Smooth muscle cell of the brain vasculature (primary cell): ENCODE measurements at regions not wholly inside any gene's neighbourhood (a gene's known extent, or its start where the extent isn't known, plus 50 kb on each side); places are given as distances from the start of the nearest gene placed in this dataset.

Experiments used
- DNase-seq: peaks from one replicate; pipeline ENCODE4 v3.0.0-alpha.2; 2012; ENCODE audit warnings: low read depth, low spot score

DNA sequence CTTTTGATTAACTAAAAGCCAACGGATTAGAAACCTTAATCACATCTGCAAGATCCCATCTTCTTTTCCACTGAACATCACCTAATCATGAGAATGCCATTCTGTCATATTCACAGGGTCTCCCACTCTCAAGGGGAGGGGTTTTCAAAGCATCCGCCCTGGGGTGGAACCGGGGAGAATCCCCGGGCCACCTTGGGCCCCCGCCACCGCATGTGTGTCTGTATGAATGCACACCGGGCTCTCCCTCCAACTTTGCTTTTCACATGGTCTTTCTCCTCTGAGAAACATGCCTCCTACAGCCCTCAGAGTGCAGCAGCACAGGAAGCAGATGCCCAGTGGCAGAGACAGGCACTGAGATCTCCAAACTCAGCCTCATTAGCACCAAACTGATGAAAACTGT is 233.2 kb upstream of the PPP2R2D start:
- DNase-seq = no peak

DNA sequence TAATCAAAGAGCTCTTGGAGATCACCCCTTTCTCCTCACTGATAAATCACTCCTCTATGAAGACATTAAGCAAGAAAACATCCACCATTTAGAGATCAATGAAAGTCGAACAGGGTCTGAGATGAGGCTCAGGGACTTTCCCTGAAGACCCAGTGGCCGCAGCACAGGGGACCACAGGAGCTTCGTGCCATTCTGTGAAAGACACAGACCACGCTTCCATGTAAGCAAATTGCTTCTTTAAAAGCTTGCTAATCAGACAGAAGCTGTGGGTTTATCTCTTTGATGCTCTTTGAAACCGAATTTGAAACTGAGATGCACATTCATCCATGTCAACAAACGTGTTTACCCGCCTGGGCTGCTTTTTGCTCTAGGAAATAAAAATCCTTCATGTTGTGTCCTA is 231.9 kb upstream of the PPP2R2D start:
- no peak for DNase-seq

DNA sequence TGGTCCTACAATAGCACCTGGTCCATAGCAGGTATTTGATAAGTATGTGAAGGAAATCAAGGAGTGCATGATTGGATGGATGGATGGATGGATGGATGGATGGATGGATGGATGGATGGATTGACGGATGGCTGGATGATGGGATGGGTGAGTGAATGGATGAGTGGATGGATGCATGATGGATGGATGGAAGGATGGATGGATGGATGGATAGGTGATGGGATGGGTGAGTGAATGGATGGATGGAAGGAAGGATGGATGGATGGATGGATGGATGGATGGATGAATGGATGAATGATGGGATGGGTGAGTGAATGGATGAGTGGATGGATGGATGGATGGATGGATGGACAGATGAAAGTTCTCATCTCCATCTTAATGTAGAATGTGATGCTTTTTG is 231.0 kb upstream of the PPP2R2D start:
- no peak for DNase-seq

DNA sequence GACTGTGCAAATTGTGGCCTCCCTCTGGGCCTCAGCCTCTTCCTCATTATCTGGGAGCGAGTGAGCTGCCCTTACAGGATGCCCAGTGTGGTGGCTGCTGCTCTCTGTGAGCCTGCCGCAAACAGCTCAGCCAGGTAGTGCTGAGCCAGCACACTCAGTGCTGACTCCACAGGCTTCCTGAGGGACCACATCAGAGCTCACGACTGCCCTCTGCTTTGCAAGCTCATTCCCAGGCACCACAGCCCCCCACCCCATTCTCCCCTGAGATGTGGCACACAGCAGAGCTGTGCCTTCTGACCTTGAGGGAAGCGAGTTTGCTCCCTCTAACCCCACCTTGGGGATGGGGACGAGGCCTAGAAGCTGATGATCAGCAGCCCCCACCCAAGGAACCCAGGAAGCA is 230.5 kb upstream of the PPP2R2D start:
- DNase-seq = no peak

GRCh38 chr10:131673396-131673795 is 227.4 kb upstream of the PPP2R2D start:
- DNase-seq = no peak

GRCh38 chr10:131674130-131674529 is 226.7 kb upstream of the PPP2R2D start:
- no peak for DNase-seq

DNA sequence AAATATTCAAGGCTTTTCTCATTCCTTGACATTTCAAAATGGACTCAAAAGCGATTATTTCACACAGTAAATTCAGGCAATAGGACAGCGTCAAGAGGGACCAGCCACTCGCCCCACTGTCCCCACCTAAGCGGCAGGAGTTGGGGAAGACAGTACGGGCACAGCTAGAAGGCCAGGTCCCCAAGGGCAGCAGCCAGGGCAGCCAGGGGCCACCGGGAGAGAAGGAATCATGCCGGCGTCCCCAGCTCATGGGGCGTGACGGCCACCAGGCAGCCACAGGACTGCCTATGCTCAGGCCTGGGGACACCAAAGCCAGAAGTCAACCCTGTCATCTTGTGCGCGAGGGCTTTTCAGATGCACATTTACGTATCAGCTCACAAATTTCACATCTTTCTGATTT is 225.7 kb upstream of the PPP2R2D start:
- no peak for DNase-seq

- no peak for DNase-seq
These were observed 224.6 kb upstream of the PPP2R2D start for GRCh38 chr10:131676046-131676799.

- DNase-seq = no peak
These were observed 223.9 kb upstream of the PPP2R2D start for GRCh38 chr10:131676800-131677421.

DNA sequence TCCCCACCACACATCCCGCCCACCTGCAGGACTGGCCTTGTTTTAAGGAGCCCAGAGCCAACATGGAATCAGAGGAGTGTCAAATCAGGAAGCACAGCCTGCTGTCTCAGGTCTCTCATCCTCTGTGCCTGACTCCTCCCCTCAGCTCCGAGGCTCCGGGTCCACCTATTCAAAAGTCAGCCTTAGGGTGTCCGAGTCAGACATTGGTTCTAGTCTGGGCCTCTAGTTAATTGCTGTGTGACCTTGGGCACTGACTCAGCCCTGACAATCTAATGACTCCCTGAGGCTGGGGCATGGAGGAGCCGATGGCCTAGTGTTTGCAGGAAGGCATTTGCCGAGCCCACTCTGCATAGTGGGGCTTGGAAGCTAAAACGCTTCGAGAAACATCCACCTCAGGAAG is 223.1 kb upstream of the PPP2R2D start:
- DNase-seq = no peak

GRCh38 chr10:131678171-131678570 is 222.6 kb upstream of the PPP2R2D start:
- no peak for DNase-seq

DNA sequence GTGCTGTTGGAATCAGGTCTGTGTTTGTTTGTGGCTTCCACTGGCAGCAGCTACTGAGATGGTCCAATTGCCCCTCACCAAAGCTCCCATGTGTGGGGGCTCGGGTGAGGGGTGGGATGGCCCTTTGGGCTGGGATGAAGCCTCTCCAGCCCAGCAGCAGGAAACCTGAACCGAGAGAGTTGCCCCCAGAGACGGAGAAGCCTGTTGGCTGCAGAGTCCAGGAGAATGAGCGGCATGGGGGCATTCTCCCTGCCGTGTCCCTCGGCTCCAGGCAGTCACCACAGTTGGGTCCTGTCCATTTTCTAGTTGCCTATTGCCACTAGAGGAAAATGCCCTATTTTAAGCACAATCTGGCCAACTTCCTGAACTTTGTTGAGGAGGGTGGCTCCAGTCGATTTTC is 222.2 kb upstream of the PPP2R2D start:
- no peak for DNase-seq

- DNase-seq = no peak
These were observed 220.9 kb upstream of the PPP2R2D start for GRCh38 chr10:131679926-131680325.

GRCh38 chr10:131681122-131681521 is 219.7 kb upstream of the PPP2R2D start:
- DNase-seq = no peak

DNA sequence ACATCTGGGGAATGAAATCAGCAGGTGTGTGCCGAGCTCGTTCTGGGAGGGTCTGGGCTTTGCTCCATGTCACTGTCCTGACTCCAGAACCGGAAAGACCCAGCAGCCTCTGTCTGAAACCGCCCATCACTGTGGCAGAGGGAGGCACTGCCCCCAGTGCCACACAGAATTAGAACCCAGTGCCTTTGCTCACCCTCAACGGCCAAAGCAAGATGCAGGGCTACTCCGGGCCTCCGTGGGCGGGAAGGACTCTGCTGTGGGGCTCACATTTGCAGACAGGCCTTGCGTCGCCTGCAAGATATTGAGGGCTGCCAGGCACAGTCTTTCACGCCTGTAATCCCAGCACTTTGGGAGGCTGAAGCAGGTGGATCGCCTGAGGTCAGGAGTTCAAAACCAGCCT is 219.2 kb upstream of the PPP2R2D start:
- no peak for DNase-seq

GRCh38 chr10:131682271-131682962 is 218.4 kb upstream of the PPP2R2D start:
- no peak for DNase-seq

DNA sequence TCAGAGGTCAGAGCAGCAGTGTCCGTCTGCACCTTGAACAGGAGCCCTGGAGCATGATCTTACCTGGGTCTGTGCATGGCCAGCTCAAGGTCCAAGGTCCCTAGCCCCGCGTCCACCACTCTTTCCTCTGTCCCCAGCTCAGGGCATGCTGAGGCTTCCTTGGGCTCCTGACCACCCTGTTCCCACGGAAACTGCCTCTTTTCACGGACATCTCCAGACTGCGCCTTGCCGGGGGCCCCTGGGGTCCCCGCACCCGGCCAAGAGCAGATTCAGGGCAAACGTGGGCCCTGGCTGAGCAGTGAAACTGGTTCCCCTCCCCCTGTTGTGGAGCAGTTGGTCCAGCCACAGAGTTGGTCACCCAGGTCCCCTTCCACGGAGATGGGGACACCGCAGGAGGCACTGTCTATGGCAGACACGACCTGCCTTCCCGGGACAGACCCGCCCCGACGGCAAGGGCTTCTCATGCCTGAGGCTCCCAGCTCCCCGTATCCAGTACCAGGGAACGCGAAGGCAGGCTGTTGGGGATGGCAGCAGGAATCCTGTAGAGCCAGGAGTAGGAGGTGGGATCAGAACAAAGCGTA is 217.4 kb upstream of the PPP2R2D start:
- no peak for DNase-seq

DNA sequence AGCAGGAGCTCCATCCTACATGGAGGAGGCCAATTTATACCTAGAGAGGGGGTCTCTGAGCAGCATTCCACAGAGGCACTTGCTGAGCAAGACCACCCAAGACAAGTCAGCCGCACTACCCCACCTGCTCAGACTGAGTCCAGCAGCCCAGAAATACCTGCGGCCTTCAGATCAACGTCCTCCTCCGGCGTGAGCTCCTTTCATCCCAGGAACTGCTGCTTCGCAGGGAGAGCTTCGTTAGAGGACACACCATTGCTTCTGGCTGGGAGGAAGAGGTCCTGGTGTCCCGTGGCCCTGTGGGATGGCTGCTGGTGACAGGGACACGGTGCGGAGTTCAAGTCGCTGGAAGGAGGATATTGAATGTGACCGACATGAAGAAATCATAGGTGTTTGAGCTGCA is 216.9 kb upstream of the PPP2R2D start:
- no peak for DNase-seq

GRCh38 chr10:131685007-131685406 is 215.8 kb upstream of the PPP2R2D start:
- DNase-seq = no peak

DNA sequence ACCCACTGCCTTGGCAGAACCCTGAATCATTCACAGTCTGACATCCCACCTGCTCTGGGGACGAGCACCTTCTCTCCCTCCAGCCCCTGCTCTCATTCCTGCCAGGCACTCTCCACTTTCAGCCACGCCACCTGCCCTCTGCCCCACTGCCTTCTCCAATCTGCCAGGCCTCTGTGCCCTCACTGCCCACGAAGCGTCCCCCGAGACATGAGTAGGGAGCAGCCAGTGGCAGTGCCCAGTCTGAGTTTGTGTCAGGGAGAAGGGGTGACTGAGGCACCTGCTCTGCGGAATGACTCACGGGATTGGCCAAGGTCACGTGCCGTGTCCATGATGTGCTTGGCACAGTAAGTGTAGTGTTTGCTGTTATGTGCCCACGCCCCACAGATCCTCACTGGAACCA is 215.2 kb upstream of the PPP2R2D start:
- DNase-seq = no peak

DNA sequence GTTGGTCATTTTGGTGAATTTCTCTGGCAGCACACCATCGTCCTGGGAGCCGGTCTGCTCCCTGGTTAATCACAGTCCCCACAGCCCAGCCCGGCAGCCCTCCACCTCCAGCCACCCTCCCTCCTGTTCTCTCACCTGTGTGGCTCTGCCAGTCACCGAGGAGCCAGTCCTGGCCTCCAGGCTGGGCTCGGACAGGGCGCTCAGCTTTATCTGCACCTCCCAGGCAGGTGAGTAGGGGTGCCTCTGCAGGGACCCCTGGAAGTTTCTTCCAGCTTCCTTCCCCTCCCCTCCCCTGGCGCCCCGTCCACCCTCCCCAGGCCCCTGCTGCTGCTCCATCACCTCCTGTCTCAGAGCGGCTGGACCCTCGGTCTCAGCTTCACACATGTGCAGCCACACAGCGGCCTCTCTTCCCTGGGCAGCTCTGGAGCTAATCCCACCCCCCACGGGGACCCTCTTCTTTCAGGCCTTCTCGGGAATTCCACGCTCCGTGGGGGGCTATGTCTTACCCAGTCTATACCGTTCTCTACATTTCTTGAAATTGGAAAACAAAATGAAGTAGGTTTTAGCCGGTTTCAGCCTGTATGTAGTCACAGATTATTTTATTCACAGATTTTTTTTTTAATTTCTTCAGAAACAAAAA is 213.9 kb upstream of the PPP2R2D start:
- DNase-seq = no peak

DNA sequence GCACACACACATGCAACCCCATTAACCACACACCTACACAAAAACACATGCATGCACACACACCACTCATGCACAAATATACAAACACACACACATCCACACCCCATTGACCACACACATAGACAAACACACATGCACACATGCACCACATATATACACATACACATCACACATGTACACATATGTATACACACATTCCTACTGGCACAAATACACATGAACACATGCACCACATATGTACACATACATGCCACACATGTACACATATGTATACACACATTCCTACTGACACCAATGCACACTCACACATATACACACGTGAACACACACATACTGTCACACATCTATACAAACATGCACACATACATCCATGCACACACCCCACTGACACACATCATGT is 212.5 kb upstream of the PPP2R2D start:
- no peak for DNase-seq
